GM21360 (cell line): ENCODE measurements at regions not wholly inside any gene's neighbourhood (a gene's known extent, or its start where the extent isn't known, plus 50 kb on each side); places are given as distances from the start of the nearest gene placed in this dataset.

ENCODE experiments used
- ATAC-seq: cut with Tn5 transposase; IDR thresholded peaks from one replicate; pipeline ENCODE4 v1.9.1; 2021; ENCODE audit warnings: mild to moderate bottlenecking, moderate library complexity; ENCODE audit not compliant: unreplicated experiment

DNA sequence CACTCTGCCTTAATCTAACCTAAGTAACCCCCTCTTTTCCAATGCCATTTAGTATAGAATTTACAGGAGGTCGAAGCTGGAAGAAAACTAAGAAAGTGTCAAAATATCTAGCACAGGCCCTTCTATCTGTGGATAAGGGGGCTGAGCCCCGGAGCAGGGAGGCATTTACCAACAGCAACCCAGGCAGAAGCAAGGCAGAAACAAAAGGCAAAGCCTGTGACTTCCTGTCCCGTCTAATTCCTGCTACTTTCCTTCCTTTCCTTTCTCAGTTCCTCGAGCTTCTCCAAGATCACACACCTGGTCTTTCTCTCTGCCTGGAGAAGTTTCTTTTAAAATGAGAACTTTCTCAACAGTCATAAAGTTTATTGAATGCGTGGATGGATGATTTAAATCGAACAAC is 146.0 kb downstream of the FOXA2 start:
- ATAC-seq = no peak

DNA sequence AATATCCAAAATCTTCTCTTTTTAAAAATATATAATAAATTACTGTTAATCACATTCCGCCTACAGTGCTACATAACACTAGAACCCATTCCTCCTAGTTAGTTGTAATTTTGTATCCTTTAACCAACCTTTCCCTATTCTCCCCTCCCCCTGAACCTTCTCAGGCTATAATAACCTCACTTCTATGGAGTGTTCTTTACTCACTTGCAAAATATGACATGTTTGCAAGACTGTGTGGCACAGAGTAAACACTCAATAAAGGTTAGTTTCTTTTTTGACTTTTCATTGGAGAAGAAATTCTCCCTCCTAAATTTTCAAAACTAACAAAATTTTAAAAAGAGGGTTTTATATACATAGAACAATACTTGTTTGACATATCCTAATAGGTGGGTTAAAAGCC is 147.0 kb downstream of the FOXA2 start:
- no peak for ATAC-seq

DNA sequence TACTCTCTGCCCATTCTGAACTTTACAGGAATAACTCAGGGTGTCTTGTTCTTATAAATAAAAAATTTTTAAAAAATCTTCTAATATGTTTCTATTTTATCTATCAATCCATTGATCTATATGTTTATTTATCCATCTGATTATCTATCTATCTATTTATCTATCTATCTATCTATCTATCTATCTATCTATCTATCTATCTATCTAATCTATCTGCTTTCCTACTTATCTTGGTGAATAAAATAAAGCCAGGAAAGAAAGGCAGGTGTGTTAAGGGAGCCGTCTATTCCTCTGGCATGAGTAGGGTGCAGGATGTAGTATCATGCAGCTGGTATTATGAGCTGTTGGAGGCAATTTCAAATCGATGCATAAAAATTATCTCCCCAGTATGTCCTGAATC is 153.0 kb downstream of the FOXA2 start:
- no peak for ATAC-seq

DNA sequence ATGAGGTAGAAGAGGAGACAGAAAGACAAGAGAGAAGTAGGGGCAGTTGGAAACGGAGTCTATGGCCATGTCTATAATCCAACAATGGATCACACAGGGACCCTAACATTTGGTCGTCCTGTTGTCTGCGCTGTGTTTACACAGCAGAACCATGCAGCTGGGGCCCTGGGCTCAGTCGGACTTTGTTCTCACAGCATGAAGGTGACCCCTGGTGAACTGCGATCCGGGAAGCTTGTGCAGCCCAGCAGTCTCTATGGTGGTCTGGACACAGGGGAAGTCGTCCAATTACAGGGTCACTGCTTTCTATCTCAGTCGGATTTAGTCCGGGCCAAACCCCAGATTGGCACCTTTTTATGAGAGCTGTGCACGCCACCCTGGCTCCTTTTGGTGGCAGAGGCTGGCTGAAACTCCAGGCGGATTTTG is 153.6 kb downstream of the FOXA2 start:
- ATAC-seq = no peak

DNA sequence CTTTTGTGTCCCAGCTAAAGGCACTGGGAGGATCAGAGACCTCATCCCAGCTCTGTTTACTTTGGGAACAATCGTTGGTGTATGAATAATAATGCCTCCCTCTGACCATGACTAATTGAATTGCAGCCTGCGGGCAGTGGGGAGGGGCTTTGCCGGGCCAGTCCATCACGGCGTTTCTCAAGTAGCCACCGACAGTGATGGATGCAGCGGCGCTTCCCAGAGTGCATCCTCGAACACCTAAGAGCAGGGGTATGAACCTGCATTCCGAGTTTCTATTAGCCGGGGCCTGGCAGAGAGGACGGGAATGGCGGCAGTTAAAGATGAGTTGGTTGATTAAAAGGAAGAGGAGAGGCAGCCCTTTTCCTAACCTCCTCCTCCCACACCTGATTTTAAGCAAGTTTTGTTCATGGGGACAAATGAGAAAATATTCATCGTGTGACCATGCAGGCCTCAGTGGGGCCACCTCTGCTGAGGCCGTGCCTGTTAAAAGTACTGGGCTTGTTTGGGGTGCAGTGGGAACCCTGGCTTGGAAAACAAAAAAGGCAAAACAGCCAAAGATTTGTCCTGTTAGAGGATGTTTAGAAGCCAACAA is 154.1 kb downstream of the FOXA2 start:
- ATAC-seq = no peak

DNA sequence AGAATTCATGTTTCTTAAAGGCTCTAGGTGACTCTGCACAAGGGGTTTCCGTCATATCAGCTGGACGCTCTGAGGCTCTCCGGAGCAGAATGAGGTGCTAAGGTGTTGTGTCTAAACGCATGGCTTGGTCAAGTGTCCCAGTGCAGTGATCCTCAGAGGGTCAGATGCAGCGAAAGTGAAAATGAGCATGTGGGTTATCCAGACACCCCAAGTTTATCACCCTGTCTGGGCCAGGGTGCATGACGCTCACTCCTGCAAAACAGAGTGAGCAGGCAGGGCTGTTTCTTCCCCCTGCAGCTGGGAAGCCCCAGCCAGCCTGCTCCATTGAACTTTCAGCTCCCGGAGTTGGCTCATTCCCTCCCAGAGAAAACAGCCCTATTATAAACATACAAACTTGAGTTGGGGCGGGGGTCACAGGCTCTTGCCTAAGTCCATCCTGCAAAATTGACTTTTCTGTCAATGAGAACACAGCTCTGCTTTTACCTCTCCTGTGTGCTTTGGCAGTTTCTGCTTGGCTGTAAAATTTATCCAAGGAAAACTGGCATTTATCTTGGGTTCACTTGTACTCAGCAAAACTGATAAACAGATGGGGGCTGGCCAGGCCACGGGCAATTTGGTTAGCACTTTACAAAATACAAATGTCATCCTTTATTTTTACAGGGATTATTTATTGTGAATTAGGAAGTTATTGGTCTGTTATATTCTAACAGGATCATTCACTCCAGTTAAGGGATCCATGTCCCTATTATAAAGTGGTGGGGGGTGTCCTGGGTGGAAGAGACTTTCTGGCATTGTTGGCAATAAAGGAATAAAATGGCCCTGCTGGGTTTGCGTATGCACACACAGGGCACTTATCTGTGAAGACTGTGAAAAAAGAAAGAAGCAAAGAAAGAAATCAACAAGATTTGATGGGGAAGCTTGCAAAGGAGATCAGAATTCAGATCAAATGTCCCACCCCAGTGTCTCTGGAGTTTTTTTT is 154.9 kb downstream of the FOXA2 start:
- ATAC-seq = no peak

DNA sequence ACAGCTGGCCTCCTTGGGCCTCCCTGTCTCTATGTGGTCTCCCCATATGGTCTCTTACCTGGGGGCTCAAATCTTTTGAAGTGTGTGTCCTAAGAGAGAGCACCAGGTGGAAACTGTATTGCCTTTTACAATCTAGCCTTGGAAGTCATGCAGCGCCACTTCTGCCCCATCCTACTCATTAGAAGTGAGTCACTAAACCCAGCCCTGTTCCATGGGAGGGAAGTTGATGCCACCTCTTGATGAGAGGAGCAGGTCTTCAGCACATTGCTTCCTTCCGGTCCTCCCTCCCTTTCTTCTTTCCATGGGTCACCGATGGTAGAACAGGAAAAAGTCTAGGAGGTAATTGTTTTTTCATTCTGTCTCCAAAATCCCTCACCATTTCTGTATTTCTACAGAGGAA is 156.3 kb downstream of the FOXA2 start:
- ATAC-seq = no peak

DNA sequence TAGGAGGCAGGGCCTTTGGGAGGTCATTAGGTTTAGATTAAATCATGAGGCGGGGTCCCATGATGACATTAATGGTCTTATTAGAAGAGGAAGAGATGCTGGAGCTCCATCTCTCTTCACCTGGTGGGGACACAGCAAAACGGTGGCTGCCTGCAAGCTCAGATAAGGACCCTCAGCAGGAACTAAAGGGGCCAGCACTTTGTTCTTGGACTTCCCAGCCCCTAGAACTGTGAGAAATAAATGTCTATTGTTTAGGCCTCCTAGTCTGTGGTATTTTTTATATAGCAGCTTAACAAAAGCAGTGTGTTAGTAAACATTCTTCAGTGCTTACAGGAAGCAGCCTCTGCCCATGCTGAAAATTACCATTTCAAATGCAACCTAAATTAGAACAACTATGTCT is 157.6 kb downstream of the FOXA2 start:
- ATAC-seq = no peak

DNA sequence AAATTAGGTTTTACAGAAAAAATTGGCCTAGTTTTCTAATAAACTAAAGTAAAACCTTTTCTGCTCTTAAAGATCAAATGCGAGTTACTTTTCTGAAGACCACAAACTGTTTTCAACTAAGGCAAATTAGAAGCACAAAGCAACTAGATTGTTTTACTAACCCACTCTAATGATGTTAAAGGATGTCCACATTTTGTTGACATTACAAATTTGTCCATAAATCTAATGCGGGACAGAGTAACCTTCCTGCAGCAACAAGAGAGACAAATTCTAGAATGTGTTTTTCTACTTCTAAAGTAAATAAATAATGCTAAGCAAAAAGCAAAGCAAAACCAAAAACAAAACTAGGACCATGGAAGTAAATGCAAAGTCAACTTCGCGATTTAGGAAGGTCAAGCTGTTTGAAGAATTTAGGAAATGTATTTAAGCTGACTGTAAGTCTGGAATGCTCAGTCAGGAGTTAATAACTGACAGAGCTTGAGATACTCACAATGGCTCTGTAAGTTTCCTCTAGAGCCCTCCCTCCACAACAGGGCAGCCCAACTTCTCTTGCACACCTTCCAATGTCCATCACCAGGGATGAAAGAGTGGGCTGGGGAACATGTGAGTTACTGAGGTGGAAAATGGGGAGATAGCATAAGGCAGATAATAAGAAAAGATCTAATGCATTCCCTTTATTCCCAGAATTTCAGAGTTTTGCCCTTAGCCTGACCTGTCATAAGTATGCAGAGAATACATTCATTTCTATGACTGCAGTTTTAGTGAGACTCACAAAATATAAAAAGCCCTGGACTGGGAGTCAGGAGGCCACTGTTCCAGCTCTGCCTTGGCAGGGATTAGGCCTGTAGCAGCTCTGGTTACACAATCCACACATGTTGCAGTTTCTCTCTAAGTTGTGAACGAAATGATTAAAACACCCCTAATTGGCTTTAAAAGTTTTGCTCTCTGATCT is 158.8 kb downstream of the FOXA2 start:
- ATAC-seq = no peak

DNA sequence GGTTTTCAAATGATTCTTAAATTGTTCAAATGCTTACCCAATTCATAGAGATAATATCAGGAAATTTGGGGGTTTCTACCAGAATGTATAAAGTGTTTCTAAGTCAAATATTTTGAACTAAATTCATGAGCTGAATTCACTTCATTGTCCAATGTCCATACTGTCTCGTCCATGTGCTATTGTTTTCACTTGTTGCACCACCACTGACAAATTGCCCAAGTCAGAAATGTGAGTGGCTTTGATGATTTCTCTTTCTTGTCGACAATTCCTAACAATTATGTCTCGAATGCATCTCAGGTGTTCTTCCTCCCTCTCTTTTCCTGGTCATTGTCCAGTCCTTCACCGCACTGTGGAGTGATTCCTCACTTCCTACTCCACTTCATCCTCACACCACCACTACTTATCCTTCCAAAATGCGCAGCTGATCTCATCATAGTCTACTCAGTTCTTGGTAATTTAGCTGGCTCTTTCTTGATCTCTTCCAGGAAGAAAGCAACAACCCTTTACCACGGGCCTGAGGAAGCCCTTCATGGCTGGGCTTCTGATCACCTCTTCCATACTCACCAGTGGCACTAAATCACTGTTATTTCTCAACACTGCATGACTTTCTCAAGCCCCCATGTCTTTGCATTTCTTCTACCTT is 161.1 kb downstream of the FOXA2 start:
- no peak for ATAC-seq

DNA sequence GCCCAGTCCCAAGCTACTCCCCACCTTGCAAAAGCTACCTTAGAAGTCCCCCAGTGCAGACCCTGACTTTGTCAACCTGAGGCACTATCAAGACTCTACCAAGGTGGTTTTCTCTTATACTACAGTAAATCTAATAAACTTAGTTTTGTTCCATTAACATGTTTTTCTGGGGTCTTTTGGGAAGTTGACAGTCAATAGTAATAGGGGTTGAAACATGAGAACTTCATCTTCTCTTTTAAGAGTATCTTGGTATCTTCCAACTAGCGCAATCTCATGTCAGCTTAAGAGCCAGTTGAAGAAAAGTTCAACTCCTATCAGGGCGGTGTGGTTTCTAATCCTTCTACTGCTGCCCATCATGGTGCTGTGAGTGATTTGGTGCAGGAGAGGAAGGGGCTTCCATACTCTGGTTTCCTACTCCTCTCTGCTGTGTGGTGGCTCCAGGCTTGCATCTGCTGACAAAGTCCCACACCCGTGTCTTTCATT is 164.2 kb downstream of the FOXA2 start:
- ATAC-seq = no peak

DNA sequence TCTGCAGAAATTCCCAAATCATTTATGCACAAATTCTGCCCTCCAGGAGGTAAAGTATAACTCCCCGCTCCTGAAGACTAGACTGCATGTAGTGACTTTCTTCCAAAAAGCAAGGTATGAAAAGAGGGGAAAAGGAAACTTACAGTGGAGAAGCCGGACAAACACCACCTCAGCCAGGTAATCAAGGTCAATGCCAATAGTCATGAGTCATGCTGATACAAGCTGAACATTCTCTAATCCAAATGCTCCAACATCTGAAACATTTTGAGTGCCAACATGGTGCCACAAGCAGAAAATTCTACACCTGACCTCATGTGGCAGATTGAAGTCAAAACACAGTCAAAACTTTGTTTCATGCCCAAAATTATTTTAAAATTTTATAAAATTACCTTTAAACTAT is 165.6 kb downstream of the FOXA2 start:
- ATAC-seq = no peak

DNA sequence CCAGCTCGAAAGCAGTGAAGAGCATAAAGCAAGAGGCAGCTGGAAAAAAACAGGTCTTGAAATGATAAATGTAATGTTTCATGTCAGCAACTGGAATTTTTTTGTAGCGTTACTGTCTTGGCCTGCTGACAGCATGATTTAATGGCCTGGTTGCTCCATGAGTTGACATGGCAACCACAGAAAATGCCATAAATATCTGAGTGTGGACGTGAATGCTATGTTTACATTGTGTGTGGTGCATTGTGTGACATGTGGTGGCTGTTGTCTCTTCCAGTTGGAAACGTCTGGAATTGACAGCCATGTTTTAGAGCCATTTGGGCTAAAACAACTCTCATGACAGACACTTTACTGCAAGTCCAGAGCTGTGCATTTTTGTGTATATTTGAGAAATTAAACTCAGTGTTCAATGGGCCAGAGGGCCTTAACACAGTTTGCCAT is 170.0 kb downstream of the FOXA2 start:
- no peak for ATAC-seq

DNA sequence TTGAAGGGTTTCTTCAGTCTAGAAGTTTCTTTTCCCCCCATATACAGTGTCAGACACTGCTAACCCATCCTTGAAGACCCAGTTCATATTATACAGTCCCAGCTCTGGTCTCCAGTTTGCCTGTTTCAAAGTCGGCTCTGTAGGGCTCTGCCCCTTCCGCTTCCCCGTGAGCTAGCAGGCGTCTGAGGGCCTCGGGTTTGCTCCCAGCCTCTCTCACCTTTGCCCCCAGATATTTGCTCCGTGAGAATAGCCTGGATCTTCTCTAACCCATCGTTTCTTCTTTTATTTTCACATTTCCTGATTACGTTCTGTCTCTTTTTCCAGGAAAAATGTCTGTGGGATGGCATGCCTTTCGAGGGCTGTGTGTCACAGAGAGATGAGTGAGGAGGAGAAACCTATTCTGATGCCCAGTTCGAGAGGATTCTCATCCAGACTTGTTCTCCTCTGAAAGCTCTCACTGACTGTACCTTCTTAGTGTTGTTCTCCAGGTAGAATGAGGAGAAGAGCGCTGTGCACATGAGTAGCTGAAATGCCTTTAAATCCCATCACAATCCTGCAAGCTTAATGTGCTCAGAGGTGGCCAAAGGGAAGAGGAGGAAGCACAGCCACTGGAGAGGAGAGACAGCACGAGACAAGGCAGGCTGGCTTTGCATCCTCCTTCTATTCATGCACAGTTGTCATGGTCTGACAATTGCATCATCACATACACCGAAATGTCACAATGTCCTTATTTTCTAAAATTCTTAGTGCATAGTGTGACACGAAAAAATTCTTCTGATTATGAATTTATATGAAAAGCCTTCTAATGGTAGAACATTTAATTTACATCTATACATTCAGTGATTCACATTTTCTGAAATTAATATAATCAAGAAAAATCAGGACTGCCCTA is 171.1 kb downstream of the FOXA2 start:
- ATAC-seq = no peak

DNA sequence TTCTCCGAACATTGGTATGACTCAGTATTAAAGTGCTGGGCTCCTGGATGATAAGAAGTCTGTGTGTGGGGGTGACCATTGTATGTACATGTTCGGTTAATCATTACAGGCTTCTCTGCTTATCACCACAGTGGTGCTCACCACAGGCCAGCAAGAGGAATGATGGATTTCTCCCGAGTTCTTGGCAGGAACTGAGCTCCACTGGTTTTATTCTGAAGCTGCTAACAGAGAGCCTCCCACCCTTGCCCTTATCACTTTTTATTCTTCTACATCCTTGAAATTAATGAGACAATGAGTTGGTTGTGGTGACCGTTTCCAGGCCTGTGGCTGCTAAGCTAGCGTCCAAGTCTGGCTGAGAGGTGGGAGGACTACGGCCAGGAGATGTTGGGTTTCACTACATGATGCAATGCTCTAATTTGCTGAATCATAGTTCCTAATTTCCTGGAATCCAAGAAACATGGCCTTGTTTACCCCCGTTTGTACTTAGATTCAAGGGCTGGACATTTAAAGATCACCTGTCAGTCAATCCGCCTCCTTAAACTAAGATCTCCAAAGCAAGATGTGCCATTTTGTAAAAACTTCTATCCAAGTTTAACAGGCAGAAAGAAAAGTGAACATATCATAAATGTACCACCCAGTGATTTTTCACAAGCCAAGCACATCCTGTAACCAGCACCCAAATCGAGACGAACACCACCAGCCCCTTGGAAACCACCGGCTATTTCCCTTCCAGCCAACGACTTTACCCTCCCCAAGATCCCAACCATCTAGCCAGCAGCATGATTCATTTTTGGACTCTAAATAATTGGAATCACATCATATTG is 172.5 kb downstream of the FOXA2 start:
- ATAC-seq = no peak

DNA sequence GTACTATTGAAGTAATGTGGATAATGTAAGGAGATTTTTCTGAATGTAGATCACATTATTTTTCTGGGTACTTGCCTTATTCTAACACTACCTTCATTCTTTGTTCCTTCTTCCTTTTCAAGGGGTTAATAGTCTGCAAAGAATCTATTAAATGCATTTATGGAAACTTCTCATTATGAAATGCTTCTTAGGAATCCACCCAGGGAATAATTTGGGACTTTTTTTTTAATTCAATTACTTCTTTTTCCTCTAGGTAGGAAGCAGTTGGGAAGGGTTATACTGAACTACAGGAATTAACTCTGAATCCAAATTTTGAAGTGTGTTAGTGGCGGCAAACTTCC is 173.1 kb downstream of the FOXA2 start:
- no peak for ATAC-seq

DNA sequence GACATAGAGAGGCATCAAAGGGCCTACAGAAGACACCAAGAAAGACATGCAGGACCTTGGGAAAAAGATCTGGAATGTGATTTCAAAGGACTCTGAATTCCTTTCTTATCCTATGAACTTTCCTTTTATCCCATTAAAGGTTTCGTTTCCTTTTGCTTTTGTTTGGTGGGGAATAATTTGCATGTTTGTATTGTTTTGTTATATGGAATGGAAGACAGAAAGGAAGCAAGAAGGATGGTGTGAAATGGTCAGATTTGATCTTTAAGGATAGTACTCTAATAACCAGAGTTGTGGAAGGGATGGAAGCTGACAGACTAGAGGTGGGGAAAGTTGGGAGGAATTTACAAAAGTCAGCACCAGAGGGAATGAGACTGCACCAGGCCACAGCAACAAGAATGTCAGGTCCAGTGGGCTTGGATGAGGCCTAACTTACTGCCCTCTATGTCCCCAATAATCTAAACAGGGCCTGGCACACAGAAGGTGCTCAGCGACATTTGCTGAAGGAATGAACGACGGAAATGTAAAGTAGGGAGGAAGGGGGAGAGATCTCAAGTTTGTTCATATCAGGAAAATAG is 173.7 kb downstream of the FOXA2 start:
- ATAC-seq = no peak
